ENCODE measurements at regions not wholly inside any gene's neighbourhood (a gene's known extent, or its start where the extent isn't known, plus 50 kb on each side); places are given as distances from the start of the nearest gene placed in this dataset.

DNA sequence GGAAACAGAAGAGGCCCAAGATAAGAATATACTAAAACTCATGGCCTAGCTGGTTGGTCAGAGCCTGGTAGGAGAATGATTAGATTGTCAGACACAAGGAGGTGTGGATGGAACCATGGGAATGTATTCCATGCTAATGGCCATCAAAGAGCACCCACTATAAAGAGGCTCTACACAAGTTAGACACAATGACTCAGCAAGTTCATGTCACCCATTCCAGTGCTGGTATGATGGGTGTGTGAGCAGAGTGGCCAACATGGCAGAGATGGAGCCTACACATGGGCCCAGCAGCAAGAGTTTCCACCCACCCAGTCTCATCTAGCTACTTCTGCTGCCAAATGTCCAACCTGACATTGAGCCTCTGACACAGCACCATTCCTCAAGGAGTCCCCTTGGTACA is 97.5 kb upstream of the COG2 start:
- TF ChIP-seq POLR2A (IDR thresholded peaks at IDR 0.05; ENCODE audit: insufficient read depth in 1 of 2, low read depth in 2 of 2, low read length in 2 of 2) = no peak
- TF ChIP-seq, protein P1, sequence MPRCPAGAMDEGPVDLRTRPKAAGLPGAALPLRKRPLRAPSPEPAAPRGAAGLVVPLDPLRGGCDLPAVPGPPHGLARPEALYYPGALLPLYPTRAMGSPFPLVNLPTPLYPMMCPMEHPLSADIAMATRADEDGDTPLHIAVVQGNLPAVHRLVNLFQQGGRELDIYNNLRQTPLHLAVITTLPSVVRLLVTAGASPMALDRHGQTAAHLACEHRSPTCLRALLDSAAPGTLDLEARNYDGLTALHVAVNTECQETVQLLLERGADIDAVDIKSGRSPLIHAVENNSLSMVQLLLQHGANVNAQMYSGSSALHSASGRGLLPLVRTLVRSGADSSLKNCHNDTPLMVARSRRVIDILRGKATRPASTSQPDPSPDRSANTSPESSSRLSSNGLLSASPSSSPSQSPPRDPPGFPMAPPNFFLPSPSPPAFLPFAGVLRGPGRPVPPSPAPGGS (CRISPR knock-in tag; IDR thresholded peaks at IDR 0.05) = no peak
- TF ChIP-seq JUND (CRISPR knock-in tag; IDR thresholded peaks at IDR 0.05) = no peak
- TF ChIP-seq GABPB1 (CRISPR knock-in tag; IDR thresholded peaks at IDR 0.05) = no peak
- TF ChIP-seq POLR2AphosphoS2 (IDR thresholded peaks at IDR 0.05; ENCODE audit: low read depth, low read length) = no peak
- TF ChIP-seq, protein P2, sequence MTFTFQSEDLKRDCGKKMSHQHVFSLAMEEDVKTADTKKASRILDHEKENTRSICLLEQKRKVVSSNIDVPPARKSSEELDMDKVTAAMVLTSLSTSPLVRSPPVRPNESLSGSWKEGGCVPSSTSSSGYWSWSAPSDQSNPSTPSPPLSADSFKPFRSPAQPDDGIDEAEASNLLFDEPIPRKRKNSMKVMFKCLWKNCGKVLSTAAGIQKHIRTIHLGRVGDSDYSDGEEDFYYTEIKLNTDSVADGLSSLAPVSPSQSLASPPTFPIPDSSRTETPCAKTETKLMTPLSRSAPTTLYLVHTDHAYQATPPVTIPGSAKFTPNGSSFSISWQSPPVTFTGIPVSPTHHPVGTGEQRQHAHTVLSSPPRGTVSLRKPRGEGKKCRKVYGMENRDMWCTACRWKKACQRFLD (CRISPR knock-in tag; IDR thresholded peaks at IDR 0.05; ENCODE audit: borderline replicate concordance) = no peak
- no peak for TF ChIP-seq CCAR2 (optimal IDR thresholded peaks at IDR 0.05; ENCODE audit: low read depth, low read length)
- no peak for TF ChIP-seq ZNF746 (CRISPR knock-in tag; IDR thresholded peaks at IDR 0.05)
- TF ChIP-seq TCF7L2 (IDR thresholded peaks at IDR 0.05; ENCODE audit: low read depth, low read length) = no peak
- no peak for TF ChIP-seq ZNF576 (CRISPR knock-in tag; IDR thresholded peaks at IDR 0.05)
- TF ChIP-seq SIN3A (IDR thresholded peaks at IDR 0.05; ENCODE audit: borderline replicate concordance, low read depth, low read length) = no peak
- TF ChIP-seq POLR2AphosphoS5 (IDR thresholded peaks at IDR 0.05; ENCODE audit: low read depth, low read length) = no peak
- TF ChIP-seq CEBPB (IDR thresholded peaks at IDR 0.05; ENCODE audit: borderline replicate concordance, low read depth, low read length) = no peak
- no peak for TF ChIP-seq ZFP41 (CRISPR knock-in tag; IDR thresholded peaks at IDR 0.05; ENCODE audit: borderline replicate concordance)

Measured in HepG2 (cell line).